Renal pelvis (tissue), 1 donor: ENCODE measurements at regions not wholly inside any gene's neighbourhood (a gene's known extent, or its start where the extent isn't known, plus 50 kb on each side); places are given as distances from the start of the nearest gene placed in this dataset.
"Not testable (repeated sequence)": the region's sequence is repeated elsewhere in the genome, so short reads cannot be mapped to it uniquely, and the experiment has no call there.

ENCODE experiments used
- DNase-seq: peaks from one replicate; pipeline ENCODE4 v3.0.0-alpha.2; 2013

DNA sequence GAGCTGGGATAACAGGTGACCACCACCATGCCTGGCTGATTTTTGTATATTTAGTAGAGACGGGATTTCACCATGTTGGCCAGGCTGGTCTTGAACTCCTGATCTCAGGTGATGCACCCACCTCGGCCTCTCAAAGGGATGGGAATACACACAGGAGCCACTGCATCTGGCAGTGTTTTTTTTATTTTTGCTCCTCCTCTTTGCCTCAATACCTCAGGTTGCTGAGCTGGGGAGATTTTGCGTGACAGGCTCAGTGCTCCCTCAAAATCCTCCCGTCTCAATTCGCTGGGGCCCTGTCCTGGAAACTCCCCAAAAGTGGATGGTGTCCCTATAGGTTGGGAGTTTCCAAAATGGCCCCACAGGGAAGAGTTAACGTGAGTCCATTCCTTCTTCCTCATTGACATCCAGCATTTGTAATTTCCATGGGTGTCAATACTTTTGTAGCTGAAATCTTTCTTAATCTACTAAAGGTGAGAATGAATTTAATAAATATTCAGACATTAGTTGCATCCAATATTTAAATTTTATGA is 71.8 kb downstream of the GGTLC2 start:
- DNase-seq = no peak

DNA sequence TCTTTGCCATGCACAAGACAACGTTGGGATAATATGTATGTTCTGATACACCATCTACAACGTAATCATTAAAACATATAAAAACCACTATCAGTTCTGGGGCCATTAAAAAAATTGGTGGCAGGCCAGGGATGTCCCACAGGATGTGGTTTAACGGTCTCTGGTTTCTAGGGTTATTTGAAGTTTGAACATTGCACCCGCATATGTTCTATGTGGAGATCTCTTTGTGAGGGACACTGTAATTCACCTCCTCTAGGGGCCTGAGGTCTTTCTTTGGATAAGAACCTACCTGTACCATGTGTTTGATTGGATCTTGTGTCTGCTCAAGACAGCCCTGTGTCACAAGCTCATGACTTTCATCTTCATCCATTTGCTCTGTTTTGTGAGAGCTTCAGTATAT is 73.2 kb downstream of the GGTLC2 start:
- no peak for DNase-seq

DNA sequence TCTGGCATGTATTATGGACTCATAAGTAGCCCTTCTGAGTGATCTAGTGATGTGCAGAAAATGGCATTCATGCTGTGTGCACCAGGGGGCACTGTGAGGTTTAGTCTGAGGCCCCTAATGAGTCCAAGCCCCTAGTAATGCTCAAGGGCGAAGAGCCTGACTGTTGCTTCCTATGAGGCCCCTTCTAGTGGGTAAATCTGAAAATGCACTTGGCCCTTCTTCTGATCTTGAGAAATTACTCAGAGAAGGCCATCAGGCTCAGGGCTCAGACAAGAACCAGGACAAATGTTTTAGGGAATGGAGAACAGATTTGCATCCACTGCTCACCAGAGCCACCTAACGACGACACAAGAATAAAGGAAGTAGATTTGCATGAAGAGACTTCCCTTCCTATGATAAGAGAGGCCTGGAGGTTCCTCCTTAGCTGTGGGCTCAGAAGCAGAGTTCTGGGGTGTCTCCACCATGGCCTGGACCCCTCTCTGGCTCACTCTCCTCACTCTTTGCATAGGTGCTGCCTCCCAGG is 75.8 kb downstream of the GGTLC2 start:
- peak; percentile 8 for DNase-seq

DNA sequence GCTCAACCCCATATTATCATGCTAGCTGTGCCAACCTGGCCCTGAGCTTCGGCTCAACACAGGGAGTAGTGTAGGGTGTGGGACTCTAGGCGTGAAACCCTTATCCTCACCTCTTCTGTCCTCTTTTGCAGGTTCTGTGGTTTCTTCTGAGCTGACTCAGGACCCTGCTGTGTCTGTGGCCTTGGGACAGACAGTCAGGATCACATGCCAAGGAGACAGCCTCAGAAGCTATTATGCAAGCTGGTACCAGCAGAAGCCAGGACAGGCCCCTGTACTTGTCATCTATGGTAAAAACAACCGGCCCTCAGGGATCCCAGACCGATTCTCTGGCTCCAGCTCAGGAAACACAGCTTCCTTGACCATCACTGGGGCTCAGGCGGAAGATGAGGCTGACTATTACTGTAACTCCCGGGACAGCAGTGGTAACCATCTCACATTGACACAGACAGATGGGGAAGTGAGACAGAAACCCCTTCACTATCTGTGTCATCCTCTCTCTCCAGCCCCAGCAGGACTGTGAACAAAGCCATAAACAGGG is 76.4 kb downstream of the GGTLC2 start:
- DNase-seq = no peak

DNA sequence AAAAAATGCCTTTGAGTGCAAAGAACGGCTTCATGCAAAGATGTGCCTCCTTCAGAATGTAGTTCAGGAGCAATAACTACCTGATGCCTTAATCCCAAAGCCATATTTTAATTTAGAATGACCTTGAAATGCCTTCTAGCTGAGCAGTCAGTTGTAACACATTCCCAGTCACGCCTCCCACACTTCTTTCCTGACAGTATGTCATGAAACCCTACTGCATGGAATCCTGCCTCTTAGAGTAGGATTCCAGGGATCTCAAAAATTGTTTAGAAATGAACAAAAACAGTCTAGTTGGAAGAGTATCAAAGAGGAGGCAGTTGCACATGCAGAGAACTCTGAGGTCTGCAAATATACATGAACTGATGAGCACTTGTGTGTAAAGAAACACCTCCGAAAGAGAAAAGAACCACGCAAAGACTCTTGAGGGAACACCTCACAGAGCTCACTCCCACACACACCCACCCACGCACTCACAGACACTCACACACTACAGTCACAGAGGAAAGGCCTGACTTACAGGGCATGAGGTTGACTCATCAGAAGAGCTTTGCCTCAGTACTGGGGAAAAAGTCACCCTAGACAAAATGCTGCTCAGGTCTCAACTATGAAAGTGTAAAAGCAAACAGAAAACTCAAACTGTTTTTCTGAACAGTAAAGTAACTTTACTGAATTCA is 77.4 kb downstream of the GGTLC2 start:
- DNase-seq = no peak

- DNase-seq = no peak
Measured at GRCh38 chr22:22728382-22728781, 84.0 kb downstream of the GGTLC2 start.

- DNase-seq = no peak
Measured at GRCh38 chr22:22730655-22731373, 86.4 kb downstream of the GGTLC2 start.

DNA sequence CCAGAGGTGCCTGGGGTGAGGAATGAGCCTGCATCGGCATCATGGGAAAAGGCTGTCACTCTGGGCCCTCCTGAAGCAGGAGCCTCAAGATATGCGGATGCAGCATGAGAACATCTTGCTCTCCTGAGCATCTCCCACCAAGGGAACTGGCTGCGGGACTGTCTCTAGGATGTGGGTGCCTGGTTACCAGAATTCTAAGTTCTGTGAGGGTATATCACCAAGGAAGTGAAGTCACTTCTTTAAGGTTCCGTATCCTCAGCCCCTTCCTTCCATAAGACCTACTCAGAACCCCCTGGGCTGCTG is 86.9 kb downstream of the GGTLC2 start:
- no peak for DNase-seq

DNA sequence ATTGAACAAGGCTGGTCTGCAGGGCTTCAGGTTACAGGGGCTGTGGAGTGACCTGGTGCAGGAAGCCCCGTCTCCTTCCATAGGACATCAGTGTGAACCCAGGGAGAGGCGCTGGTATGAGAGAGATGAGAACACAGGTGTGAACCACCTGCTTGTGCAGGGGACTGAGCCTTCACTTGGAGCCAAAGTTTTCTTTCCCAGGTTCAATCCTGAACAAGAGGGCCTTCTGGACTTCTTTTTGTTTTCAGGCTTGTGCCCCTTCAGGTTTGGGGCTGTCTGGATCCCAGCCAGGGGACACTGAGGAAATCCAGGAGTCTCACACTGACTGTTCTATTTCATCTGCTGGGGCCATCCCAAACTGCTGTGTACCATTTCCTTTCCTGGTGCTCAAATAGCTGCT is 88.6 kb downstream of the GGTLC2 start:
- not testable (repeated sequence) for DNase-seq

DNA sequence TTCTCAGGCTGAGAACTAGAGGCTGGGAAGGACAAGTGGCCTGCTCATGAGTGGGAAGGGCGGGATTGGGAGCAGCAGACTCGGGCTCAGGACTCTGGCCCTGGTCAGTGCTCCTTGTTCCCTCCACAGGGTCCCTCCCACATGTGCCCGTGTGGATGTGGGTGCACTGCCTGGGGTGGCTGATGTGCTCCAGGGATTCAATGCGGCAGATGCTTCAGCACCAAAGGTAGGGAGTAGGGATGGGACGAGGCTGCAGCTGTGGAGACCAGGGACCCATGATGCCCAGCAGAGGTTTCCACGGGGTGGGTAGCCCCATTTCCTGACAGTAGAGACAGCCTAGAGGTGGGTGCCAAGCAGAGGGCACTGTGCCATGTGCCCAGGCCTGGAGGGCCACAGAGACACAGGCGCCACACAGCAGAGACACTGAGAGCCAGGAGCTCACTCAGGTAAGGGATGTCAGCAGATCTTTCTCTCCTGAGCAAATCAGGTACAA is 89.5 kb downstream of the GGTLC2 start:
- no peak for DNase-seq

GRCh38 chr22:22734395-22735272 is 90.2 kb downstream of the GGTLC2 start:
- DNase-seq = not testable (repeated sequence)

- not testable (repeated sequence) for DNase-seq
Measured at GRCh38 chr22:22735276-22735675, 90.9 kb downstream of the GGTLC2 start.

DNA sequence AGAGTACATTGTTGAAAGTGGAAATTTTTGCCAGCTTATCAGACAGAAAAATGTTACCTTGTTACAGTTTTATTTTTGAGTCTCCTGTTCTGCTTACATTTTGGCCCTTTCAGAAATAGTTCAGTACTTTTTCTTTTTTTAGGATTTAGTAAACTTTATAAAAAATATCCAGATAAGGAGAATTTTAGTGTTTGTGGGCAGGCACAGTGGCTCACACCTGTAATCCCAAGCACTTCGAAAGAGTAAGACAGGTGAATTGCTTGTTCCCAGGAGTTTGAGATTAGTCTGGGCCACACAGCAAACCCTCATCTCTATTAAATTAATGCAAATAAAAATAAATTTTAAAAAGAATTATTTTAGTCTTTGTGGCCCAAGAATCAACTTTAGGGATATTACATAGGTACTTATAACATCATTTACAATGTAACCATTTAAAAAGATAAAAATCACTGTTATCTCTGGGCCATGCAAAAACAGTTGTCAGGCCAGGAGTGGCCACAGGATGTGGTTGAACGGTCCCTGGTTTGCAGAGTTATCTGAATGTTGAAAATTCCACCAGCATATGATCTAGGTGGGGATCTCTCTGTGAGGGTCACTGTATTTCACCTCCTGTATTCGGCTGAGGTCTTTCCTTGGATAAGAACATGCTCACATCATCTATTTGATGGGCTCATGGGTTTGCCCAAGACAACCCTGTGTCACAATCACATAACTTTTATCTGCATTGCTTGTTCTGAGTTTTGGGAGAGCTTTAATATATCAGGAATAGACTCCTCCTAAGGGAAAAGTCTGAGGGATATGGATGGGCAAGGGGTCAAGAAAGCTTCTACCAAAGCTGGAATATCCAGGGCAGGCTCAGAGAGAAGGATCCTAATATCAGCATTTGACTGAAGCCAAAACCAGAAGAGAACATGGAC is 91.5 kb downstream of the GGTLC2 start:
- no peak for DNase-seq

DNA sequence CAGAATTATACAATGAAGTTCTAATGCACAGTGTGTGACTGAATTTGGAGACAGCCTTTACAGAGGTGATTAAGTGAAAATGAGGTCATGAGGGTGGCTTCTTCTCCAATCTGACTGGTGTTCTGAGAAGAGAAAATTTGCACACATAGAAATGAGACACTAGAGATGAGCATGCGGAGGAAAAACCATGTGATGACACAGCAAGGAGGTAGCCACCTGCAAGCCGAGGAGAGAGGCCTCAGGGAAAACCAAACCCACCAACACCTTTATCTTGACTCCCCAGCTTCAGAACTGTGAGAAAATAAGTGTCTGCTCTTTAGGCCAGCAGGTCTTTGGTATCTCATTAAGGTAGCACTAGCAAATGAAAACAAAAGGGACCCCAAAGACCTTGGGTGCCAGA is 93.2 kb downstream of the GGTLC2 start:
- no peak for DNase-seq

- no peak for DNase-seq
Measured at GRCh38 chr22:22738959-22739585, 94.7 kb downstream of the GGTLC2 start.

DNA sequence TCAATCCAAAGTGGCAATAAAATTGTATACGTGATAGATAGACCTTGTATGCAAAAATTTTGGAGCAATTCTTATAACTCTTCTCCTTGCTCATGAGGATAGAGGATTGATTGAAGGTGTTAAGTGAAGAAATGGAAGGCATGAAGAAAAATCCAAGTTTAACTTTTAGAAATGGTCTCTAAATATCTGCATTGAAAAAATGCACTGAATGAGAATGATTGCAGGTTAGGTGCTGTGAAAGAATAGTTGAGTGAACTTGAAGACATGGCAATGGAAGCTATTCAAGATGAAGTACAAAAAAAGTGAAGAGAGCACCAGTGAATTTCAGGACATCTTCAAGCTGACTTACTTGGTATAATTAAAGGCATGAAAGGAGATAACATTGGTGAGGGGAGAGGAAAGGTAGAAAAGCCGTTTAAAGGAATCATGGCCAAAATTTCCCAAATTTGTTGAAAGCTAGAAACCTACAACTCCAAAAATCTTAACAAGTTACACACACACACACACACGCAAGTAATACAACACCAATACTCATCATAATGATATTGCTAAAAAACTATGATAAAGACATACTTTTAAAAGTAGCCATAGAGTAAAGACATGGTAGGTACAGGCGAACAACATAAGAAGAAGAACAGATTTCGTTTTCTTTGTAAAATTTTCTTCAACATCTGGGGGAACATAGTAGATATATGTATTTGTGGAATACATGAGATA is 96.3 kb downstream of the GGTLC2 start:
- DNase-seq = no peak

GRCh38 chr22:22741843-22742242 is 97.4 kb downstream of the GGTLC2 start:
- no peak for DNase-seq

DNA sequence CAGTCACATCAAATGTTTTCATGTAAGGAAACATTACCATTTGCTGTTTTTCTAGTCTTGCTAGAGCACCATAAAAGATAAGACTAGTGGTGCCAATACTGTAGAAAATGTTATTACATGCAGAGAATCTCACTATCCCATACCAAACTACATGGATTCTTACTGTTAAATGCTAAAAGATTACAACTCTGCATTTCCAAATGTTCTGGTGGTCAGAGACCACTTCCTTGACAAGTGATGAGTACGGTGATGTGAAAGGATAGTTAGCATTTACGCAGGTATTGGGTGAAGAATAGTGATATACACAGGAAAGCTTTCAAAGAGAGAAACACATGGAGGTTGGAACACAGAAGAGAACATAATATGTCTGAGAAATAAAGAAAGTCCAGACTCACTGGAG is 98.2 kb downstream of the GGTLC2 start:
- DNase-seq = no peak

- DNase-seq = no peak
Measured at GRCh38 chr22:22743128-22743760, 98.8 kb downstream of the GGTLC2 start.
